GM12878 (cell line): ENCODE measurements at regions not wholly inside any gene's neighbourhood (a gene's known extent, or its start where the extent isn't known, plus 50 kb on each side); places are given as distances from the start of the nearest gene placed in this dataset.

ENCODE experiments used
- ATAC-seq: fragments of 200-7000 bp; cut with Tn5 transposase; 3 replicates; pipeline ENCODE4 v1.9.1; 2020; ENCODE audit warnings: mild to moderate bottlenecking, moderate library complexity
- BruUV-seq: library from RNA; stranded (reverse); fragments of 400-500 nt; replicated peaks from 2 replicates; lab custom pipeline; 2021; lab: Mats Ljungman, UMichigan
- CTCF ChIA-PET: fragments of 300-600 bp; sonication (Branson Sonifier 250); formaldehyde crosslinking; extraction: SDS; loops from one replicate; lab custom pipeline; 2021; ENCODE audit warnings: inconsistent platforms; lab: Yijun Ruan, JAX
- POLR2A ChIA-PET: fragments of 350-600 bp; formaldehyde crosslinking; extraction: SDS; loops from one replicate; lab custom pipeline; 2021; ENCODE audit warnings: inconsistent platforms; lab: Charles Lee
- RAD21 ChIA-PET: fragments of 300-600 bp; sonication (Branson Sonifier 250); formaldehyde crosslinking; loops from one replicate; lab custom pipeline; 2023; ENCODE audit warnings: antibody characterized with exemption; ENCODE audit not compliant: unreplicated experiment; lab: Charles Lee
- SMC1A ChIA-PET: fragments of 300-600 bp; sonication (Branson Sonifier 250); formaldehyde crosslinking; loops from one replicate; lab custom pipeline; 2023; ENCODE audit not compliant: unreplicated experiment, uncharacterized antibody; lab: Charles Lee
- DNase-seq: peaks from one replicate; pipeline ENCODE4 v3.0.0-alpha.2; 2011; ENCODE audit warnings: low read depth, low spot score
- FAIRE-seq: peaks from 3 replicates; lab custom pipeline; 2011; peaks lifted over from hg19 to GRCh38; lab: Jason Lieb, UNC
- H2AFZ ChIP-seq: 2 replicates; pipeline ENCODE4 v1.6.0; 2011; ENCODE audit warnings: low read depth, low read length, control low read depth; ENCODE audit not compliant: control insufficient read depth
- H3K27ac ChIP-seq: 2 replicates; pipeline ENCODE4 v1.5.1; 2011; ENCODE audit warnings: control low read depth; ENCODE audit not compliant: control insufficient read depth, insufficient read depth
- H3K27me3 ChIP-seq, 2 experiments: replicated peaks in 1 of 2; 2 replicates each; pipeline versions ENCODE4 v1.6.0 to v1.6.1; 2011; ENCODE audit warnings: low read length in 1 of 2; ENCODE audit not compliant: control insufficient read depth in 2 of 2, insufficient read depth in 2 of 2
- H3K36me3 ChIP-seq, 2 experiments: 2 replicates each; pipeline ENCODE4 v1.5.1; 2011; ENCODE audit warnings: low read length in 1 of 2; ENCODE audit not compliant: control insufficient read depth in 2 of 2, insufficient read depth in 2 of 2
- H3K4me1 ChIP-seq: 2 replicates; pipeline ENCODE4 v1.6.1; 2011; ENCODE audit warnings: mild to moderate bottlenecking, low read length, moderate library complexity, mixed read lengths; ENCODE audit not compliant: control insufficient read depth, insufficient read depth
- H3K4me2 ChIP-seq: 2 replicates; pipeline ENCODE4 v1.6.0; 2011; ENCODE audit warnings: control low read depth; ENCODE audit not compliant: control insufficient read depth, insufficient read depth
- H3K4me3 ChIP-seq: fragments of 200-600 bp; sonication (generic); 2 replicates; pipeline ENCODE4 v1.5.1; 2016
- H3K79me2 ChIP-seq: 2 replicates; pipeline ENCODE4 v1.6.0; 2011; ENCODE audit warnings: low read length; ENCODE audit not compliant: control insufficient read depth, insufficient read depth
- H3K9ac ChIP-seq: 2 replicates; pipeline ENCODE4 v1.8.0; 2011; ENCODE audit warnings: low read length, control low read depth, mixed read lengths; ENCODE audit not compliant: control insufficient read depth, insufficient read depth
- H3K9me3 ChIP-seq: replicated peaks from 3 replicates; pipeline ENCODE4 v1.5.1; 2011; ENCODE audit warnings: mild to moderate bottlenecking, low read length; ENCODE audit not compliant: control insufficient read depth, insufficient read depth
- H4K20me1 ChIP-seq: 2 replicates; pipeline ENCODE4 v1.6.0; 2011; ENCODE audit not compliant: control insufficient read depth, insufficient read depth
- BCL11A ChIP-seq: IDR thresholded peaks from 2 replicates; pipeline ENCODE4 v1.6.1; 2011; ENCODE audit warnings: low read depth, low read length
- E2F4 ChIP-seq: IDR thresholded peaks from 2 replicates; pipeline ENCODE4 v1.6.1; 2012; ENCODE audit warnings: low read depth, low read length, improper control_type of control experiment
- GATAD2B ChIP-seq: fragments of 450-650 bp; conservative IDR thresholded peaks from 2 replicates; pipeline ENCODE4 v1.6.1; 2017; ENCODE audit warnings: low read depth, mild to moderate bottlenecking, moderate library complexity
- JUNB ChIP-seq: IDR thresholded peaks from 2 replicates; pipeline ENCODE4 v1.6.1; 2016; ENCODE audit warnings: antibody characterized with exemption, mild to moderate bottlenecking
- PML ChIP-seq: IDR thresholded peaks from 2 replicates; pipeline ENCODE4 v1.6.1; 2012; ENCODE audit warnings: low read length, inconsistent platforms
- PRDM15 ChIP-seq: fragments of 450-650 bp; formaldehyde crosslinking; IDR thresholded peaks from 2 replicates; pipeline ENCODE4 v1.4.0; 2020; ENCODE audit warnings: mild to moderate bottlenecking, moderate library complexity
- RAD51 ChIP-seq: fragments of 450-650 bp; IDR thresholded peaks from 2 replicates; pipeline ENCODE4 v1.6.1; 2016; ENCODE audit warnings: moderate library complexity, mild to moderate bottlenecking, inconsistent platforms
- SIX5 ChIP-seq: IDR thresholded peaks from 2 replicates; pipeline ENCODE4 v1.6.1; 2011; ENCODE audit warnings: mild to moderate bottlenecking, low read depth, low read length, moderate library complexity; ENCODE audit not compliant: severe bottlenecking
- SP1 ChIP-seq: IDR thresholded peaks from one replicate; pipeline ENCODE4 v1.6.1; 2011; ENCODE audit warnings: low read depth, low read length
- SREBF2 ChIP-seq: IDR thresholded peaks from 2 replicates; pipeline ENCODE4 v1.6.1; 2012; ENCODE audit warnings: mild to moderate bottlenecking, low read length
- in situ Hi-C: fragments of 300-500 bp; cut with MboI; formaldehyde crosslinking; loops from 9 replicates; pipeline ENCODE4 v1.14.3; 2018; ENCODE audit warnings: mixed read lengths
- intact Hi-C: fragments of 100-400 bp; cut with micrococcal nuclease; formaldehyde crosslinking; loops from one replicate; pipeline ENCODE4 v1.14.2; 2022; ENCODE audit not compliant: unreplicated experiment

GRCh38 chr14:101380940-101381339 is 180.4 kb upstream of the DIO3 start:
- DNase-seq, result no peak
- Histone ChIP-seq H3K36me3 (no peaks in the 10 kb centered on the region), H4K20me1 (no peaks in the 10 kb centered on the region), H2AFZ (no peak overlapping the region), H3K27ac (no peak overlapping the region), H3K4me3 (no peak overlapping the region), H3K9ac (no peak overlapping the region), H3K27me3 (no peaks in the 10 kb centered on the region), H3K4me2 (no peak overlapping the region), H3K4me1 (no peaks in the 10 kb centered on the region), H3K9me3 (no peaks in the 10 kb centered on the region), H3K79me2 (no peaks in the 10 kb centered on the region)
- no peak for ATAC-seq
- ChIA-PET POLR2A (no interaction called here), SMC1A (no interaction called here), RAD21 (no interaction called here), CTCF (no interaction called here)
- no TSS peak for BruUV-seq
- TF ChIP-seq SIX5, result no peak
- no peak for TF ChIP-seq E2F4
- no peak for TF ChIP-seq SP1
- no peak for TF ChIP-seq SREBF2
- TF ChIP-seq PML, result no peak
- TF ChIP-seq BCL11A, result no peak
- no peak for TF ChIP-seq GATAD2B
- no peak for TF ChIP-seq JUNB
- no peak for TF ChIP-seq RAD51
- TF ChIP-seq PRDM15 (CRISPR knock-in tag), result no peak
- in situ Hi-C loops (no loop called here), intact Hi-C loops (no loop called here)
- FAIRE-seq, result no peak
